Suprapubic skin (tissue), 3 donors: ENCODE measurements at regions not wholly inside any gene's neighbourhood (a gene's known extent, or its start where the extent isn't known, plus 50 kb on each side); places are given as distances from the start of the nearest gene placed in this dataset.

Experiments used
- POLR2A ChIP-seq, 2 donors: fragments of 450-650 bp; IDR thresholded peaks; one replicate each; pipeline ENCODE4 v1.6.1; 2017; ENCODE audit warnings: antibody characterized with exemption in 2 of 2, mild to moderate bottlenecking in 2 of 2, moderate library complexity in 2 of 2
- TF ChIP-seq, protein P1 (sequence below), 2 donors: fragments of 200-600 bp in 1 of 2; fragments of 450-650 bp in 1 of 2; sonication (generic) in 1 of 2; IDR thresholded peaks; one replicate each; pipeline ENCODE4 v1.5.1; 2016 to 2019; ENCODE audit warnings: antibody characterized with exemption in 2 of 2, mild to moderate bottlenecking in 1 of 2, moderate library complexity in 1 of 2

DNA sequence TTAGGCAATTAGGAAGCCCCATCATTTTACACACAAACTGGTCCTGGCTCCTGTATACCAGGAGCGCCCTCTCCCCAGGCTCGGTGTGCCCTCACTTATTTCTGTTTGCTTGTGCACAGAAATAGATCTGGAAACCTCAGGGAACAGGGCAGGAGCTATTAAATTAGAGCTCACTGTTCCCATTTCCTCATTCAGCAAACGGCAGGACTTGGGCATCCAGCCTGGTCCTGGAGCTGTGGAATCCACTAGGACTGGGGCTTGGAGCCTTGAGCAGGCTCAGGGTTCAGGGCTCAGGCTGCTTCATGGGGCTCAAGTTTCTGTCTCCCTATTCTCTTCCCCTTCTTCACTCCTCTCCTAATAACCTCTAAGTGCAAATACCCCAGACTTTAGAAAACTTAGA lies 91.3 kb downstream of the VCPKMT start:
- no peak for TF ChIP-seq POLR2A (IDR thresholded peaks at IDR 0.05)
- TF ChIP-seq, protein P1, sequence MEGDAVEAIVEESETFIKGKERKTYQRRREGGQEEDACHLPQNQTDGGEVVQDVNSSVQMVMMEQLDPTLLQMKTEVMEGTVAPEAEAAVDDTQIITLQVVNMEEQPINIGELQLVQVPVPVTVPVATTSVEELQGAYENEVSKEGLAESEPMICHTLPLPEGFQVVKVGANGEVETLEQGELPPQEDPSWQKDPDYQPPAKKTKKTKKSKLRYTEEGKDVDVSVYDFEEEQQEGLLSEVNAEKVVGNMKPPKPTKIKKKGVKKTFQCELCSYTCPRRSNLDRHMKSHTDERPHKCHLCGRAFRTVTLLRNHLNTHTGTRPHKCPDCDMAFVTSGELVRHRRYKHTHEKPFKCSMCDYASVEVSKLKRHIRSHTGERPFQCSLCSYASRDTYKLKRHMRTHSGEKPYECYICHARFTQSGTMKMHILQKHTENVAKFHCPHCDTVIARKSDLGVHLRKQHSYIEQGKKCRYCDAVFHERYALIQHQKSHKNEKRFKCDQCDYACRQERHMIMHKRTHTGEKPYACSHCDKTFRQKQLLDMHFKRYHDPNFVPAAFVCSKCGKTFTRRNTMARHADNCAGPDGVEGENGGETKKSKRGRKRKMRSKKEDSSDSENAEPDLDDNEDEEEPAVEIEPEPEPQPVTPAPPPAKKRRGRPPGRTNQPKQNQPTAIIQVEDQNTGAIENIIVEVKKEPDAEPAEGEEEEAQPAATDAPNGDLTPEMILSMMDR (IDR thresholded peaks at IDR 0.05) = no peak
